ENCODE measurements at regions not wholly inside any gene's neighbourhood (a gene's known extent, or its start where the extent isn't known, plus 50 kb on each side); places are given as distances from the start of the nearest gene placed in this dataset.

GRCh38 chr10:44851413-44851812, 59.7 kb upstream of the TMEM72 start:
- H3K9me3 ChIP-seq (ENCODE audit: control insufficient read depth in 1 of 2, low read length in 2 of 2), result peaks cover 0 to 3% of the 10 kb centered on the region in 2 donors

GRCh38 chr10:44851881-44852280, 59.3 kb upstream of the TMEM72 start:
- no peaks in the 10 kb centered on the region for H3K27me3 ChIP-seq (ENCODE audit: low read depth, low read length)
- H3K9me3 ChIP-seq (ENCODE audit: control insufficient read depth in 1 of 2, low read length in 2 of 2), result peaks cover 0 to 3% of the 10 kb centered on the region in 2 donors
- no peak overlapping the region for H3K27ac ChIP-seq (ENCODE audit: low read length)
- H3K4me1 ChIP-seq (ENCODE audit: control insufficient read depth in 1 of 2, insufficient read depth in 2 of 2, low read length in 2 of 2), result no peaks in the 10 kb centered on the region
- H3K36me3 ChIP-seq (ENCODE audit: control insufficient read depth in 1 of 2, insufficient read depth in 2 of 2, low read length in 2 of 2), result no peaks in the 10 kb centered on the region
- H3K4me3 ChIP-seq (ENCODE audit: low read depth in 1 of 2, low read length in 2 of 2), result no peak overlapping the region

More at GRCh38 chr10:44851413-44851812, 59.7 kb upstream of the TMEM72 start:
- H3K36me3 ChIP-seq (ENCODE audit: control insufficient read depth in 1 of 2, insufficient read depth in 2 of 2, low read length in 2 of 2), result no peaks in the 10 kb centered on the region
- no peak overlapping the region for H3K27ac ChIP-seq (ENCODE audit: low read length)
- no peaks in the 10 kb centered on the region for H3K27me3 ChIP-seq (ENCODE audit: low read depth, low read length)
- H3K4me3 ChIP-seq (ENCODE audit: low read depth in 1 of 2, low read length in 2 of 2), result no peak overlapping the region
- H3K4me1 ChIP-seq (ENCODE audit: control insufficient read depth in 1 of 2, insufficient read depth in 2 of 2, low read length in 2 of 2), result no peaks in the 10 kb centered on the region

- Histone ChIP-seq H3K9me3 (ENCODE audit: control insufficient read depth in 1 of 2, low read length in 2 of 2) (peaks cover 0 to 3% of the 10 kb centered on the region in 2 donors), H3K27me3 (ENCODE audit: low read depth, low read length) (no peaks in the 10 kb centered on the region), H3K4me3 (ENCODE audit: low read depth in 1 of 2, low read length in 2 of 2) (no peak overlapping the region), H3K4me1 (ENCODE audit: control insufficient read depth in 1 of 2, insufficient read depth in 2 of 2, low read length in 2 of 2) (no peaks in the 10 kb centered on the region), H3K36me3 (ENCODE audit: control insufficient read depth in 1 of 2, insufficient read depth in 2 of 2, low read length in 2 of 2) (no peaks in the 10 kb centered on the region), H3K27ac (ENCODE audit: low read length) (no peak overlapping the region)
These were observed 57.9 kb upstream of the TMEM72 start for GRCh38 chr10:44853148-44853734.

GRCh38 chr10:44853796-44854195, 57.3 kb upstream of the TMEM72 start:
- Histone ChIP-seq H3K4me3 (ENCODE audit: low read depth in 1 of 2, low read length in 2 of 2) (no peak overlapping the region), H3K9me3 (ENCODE audit: control insufficient read depth in 1 of 2, low read length in 2 of 2) (peaks cover 0 to under 1% of the 10 kb centered on the region in 2 donors), H3K4me1 (ENCODE audit: control insufficient read depth in 1 of 2, insufficient read depth in 2 of 2, low read length in 2 of 2) (no peaks in the 10 kb centered on the region), H3K36me3 (ENCODE audit: control insufficient read depth in 1 of 2, insufficient read depth in 2 of 2, low read length in 2 of 2) (no peaks in the 10 kb centered on the region), H3K27me3 (ENCODE audit: low read depth, low read length) (no peaks in the 10 kb centered on the region), H3K27ac (ENCODE audit: low read length) (no peak overlapping the region)

- H3K4me1 ChIP-seq (ENCODE audit: control insufficient read depth in 1 of 2, insufficient read depth in 2 of 2, low read length in 2 of 2), result no peaks in the 10 kb centered on the region
- no peaks in the 10 kb centered on the region for H3K9me3 ChIP-seq (ENCODE audit: control insufficient read depth in 1 of 2, low read length in 2 of 2)
- no peak overlapping the region for H3K4me3 ChIP-seq (ENCODE audit: low read depth in 1 of 2, low read length in 2 of 2)
- H3K36me3 ChIP-seq (ENCODE audit: control insufficient read depth in 1 of 2, insufficient read depth in 2 of 2, low read length in 2 of 2), result no peaks in the 10 kb centered on the region
- no peaks in the 10 kb centered on the region for H3K27me3 ChIP-seq (ENCODE audit: low read depth, low read length)
- H3K27ac ChIP-seq (ENCODE audit: low read length), result no peak overlapping the region
These were observed 56.3 kb upstream of the TMEM72 start for GRCh38 chr10:44854693-44855350.

- Histone ChIP-seq H3K9me3 (ENCODE audit: control insufficient read depth in 1 of 2, low read length in 2 of 2) (no peaks in the 10 kb centered on the region), H3K27ac (ENCODE audit: low read length) (no peak overlapping the region), H3K4me3 (ENCODE audit: low read depth in 1 of 2, low read length in 2 of 2) (no peak overlapping the region), H3K36me3 (ENCODE audit: control insufficient read depth in 1 of 2, insufficient read depth in 2 of 2, low read length in 2 of 2) (no peaks in the 10 kb centered on the region), H3K27me3 (ENCODE audit: low read depth, low read length) (no peaks in the 10 kb centered on the region), H3K4me1 (ENCODE audit: control insufficient read depth in 1 of 2, insufficient read depth in 2 of 2, low read length in 2 of 2) (no peaks in the 10 kb centered on the region)
These were observed 54.4 kb upstream of the TMEM72 start for GRCh38 chr10:44856696-44857095.

- Histone ChIP-seq H3K36me3 (ENCODE audit: control insufficient read depth in 1 of 2, insufficient read depth in 2 of 2, low read length in 2 of 2) (no peaks in the 10 kb centered on the region), H3K27ac (ENCODE audit: low read length) (no peak overlapping the region), H3K4me3 (ENCODE audit: low read depth in 1 of 2, low read length in 2 of 2) (no peak overlapping the region), H3K27me3 (ENCODE audit: low read depth, low read length) (no peaks in the 10 kb centered on the region), H3K9me3 (ENCODE audit: control insufficient read depth in 1 of 2, low read length in 2 of 2) (no peaks in the 10 kb centered on the region), H3K4me1 (ENCODE audit: control insufficient read depth in 1 of 2, insufficient read depth in 2 of 2, low read length in 2 of 2) (no peaks in the 10 kb centered on the region)
These were observed 53.6 kb upstream of the TMEM72 start for GRCh38 chr10:44857363-44858016.

GRCh38 chr10:44858017-44858371, 53.1 kb upstream of the TMEM72 start:
- Histone ChIP-seq H3K36me3 (ENCODE audit: control insufficient read depth in 1 of 2, insufficient read depth in 2 of 2, low read length in 2 of 2) (no peaks in the 10 kb centered on the region), H3K9me3 (ENCODE audit: control insufficient read depth in 1 of 2, low read length in 2 of 2) (no peaks in the 10 kb centered on the region), H3K27me3 (ENCODE audit: low read depth, low read length) (no peaks in the 10 kb centered on the region), H3K4me3 (ENCODE audit: low read depth in 1 of 2, low read length in 2 of 2) (no peak overlapping the region), H3K27ac (ENCODE audit: low read length) (no peak overlapping the region), H3K4me1 (ENCODE audit: control insufficient read depth in 1 of 2, insufficient read depth in 2 of 2, low read length in 2 of 2) (no peaks in the 10 kb centered on the region)

- H3K4me1 ChIP-seq (ENCODE audit: control insufficient read depth in 1 of 2, insufficient read depth in 2 of 2, low read length in 2 of 2), result peaks cover 4% of the 10 kb centered on the region in 2 donors
- H3K27ac ChIP-seq (ENCODE audit: low read length), result no peak overlapping the region
- no peaks in the 10 kb centered on the region for H3K27me3 ChIP-seq (ENCODE audit: low read depth, low read length)
- H3K4me3 ChIP-seq (ENCODE audit: low read depth in 1 of 2, low read length in 2 of 2), result no peak overlapping the region
- H3K9me3 ChIP-seq (ENCODE audit: control insufficient read depth in 1 of 2, low read length in 2 of 2), result no peaks in the 10 kb centered on the region
- H3K36me3 ChIP-seq (ENCODE audit: control insufficient read depth in 1 of 2, insufficient read depth in 2 of 2, low read length in 2 of 2), result no peaks in the 10 kb centered on the region
These were observed 52.1 kb upstream of the TMEM72 start for GRCh38 chr10:44858988-44859387.

- Histone ChIP-seq H3K4me3 (ENCODE audit: low read depth in 1 of 2, low read length in 2 of 2) (no peak overlapping the region), H3K36me3 (ENCODE audit: control insufficient read depth in 1 of 2, insufficient read depth in 2 of 2, low read length in 2 of 2) (no peaks in the 10 kb centered on the region), H3K27ac (ENCODE audit: low read length) (no peak overlapping the region), H3K4me1 (ENCODE audit: control insufficient read depth in 1 of 2, insufficient read depth in 2 of 2, low read length in 2 of 2) (peaks cover 10 to 11% of the 10 kb centered on the region in 2 donors), H3K9me3 (ENCODE audit: control insufficient read depth in 1 of 2, low read length in 2 of 2) (no peaks in the 10 kb centered on the region), H3K27me3 (ENCODE audit: low read depth, low read length) (no peaks in the 10 kb centered on the region)
These were observed 51.4 kb upstream of the TMEM72 start for GRCh38 chr10:44859546-44860285.
